NB4 (cell line): ENCODE measurements at regions not wholly inside any gene's neighbourhood (a gene's known extent, or its start where the extent isn't known, plus 50 kb on each side); places are given as distances from the start of the nearest gene placed in this dataset.

Experiments used
- POLR2A ChIP-seq: IDR thresholded peaks from 2 replicates; pipeline ENCODE4 v1.6.1; 2011; ENCODE audit warnings: mild to moderate bottlenecking; ENCODE audit not compliant: insufficient read length; ENCODE audit errors: extremely low read depth
- TF ChIP-seq, protein P1 (sequence below): IDR thresholded peaks from one replicate; pipeline ENCODE4 v1.5.1; 2012; ENCODE audit warnings: low read depth, low read length
- TF ChIP-seq, protein P2 (sequence below): IDR thresholded peaks from 2 replicates; pipeline ENCODE4 v1.6.1; 2011; ENCODE audit warnings: low read depth, low read length

DNA sequence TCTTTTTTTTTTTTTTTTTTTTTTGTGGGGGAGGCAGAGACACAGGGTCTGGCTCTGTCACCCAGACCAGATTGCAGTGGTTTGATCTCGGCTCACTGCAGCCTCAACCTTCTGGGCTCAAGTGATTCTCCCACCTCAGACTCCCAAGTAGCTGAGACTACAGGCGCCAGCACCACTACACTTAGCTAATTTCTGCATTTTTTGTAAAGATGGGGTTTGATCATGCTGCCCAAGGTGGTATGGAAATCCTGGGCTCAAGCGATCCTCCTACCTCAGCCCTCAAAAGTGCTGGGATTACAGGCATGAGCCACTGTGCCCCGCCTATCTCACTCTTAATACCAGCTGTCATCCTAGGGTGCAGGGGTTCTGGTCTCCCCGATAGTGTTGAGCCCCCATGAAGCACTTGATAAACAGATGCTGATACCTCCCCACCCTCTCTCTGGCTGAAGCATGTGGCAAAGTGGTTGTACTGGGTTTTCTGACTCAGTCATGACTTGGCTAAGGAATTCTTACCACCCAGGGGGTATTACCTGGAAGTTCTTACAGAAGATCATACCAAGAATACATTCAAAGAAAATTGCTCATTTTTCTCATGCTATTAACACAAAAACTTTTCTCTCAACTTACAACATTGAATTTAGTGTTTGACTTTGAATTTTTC lies 110.2 kb upstream of the DAPK1 start:
- TF ChIP-seq, protein P1, sequence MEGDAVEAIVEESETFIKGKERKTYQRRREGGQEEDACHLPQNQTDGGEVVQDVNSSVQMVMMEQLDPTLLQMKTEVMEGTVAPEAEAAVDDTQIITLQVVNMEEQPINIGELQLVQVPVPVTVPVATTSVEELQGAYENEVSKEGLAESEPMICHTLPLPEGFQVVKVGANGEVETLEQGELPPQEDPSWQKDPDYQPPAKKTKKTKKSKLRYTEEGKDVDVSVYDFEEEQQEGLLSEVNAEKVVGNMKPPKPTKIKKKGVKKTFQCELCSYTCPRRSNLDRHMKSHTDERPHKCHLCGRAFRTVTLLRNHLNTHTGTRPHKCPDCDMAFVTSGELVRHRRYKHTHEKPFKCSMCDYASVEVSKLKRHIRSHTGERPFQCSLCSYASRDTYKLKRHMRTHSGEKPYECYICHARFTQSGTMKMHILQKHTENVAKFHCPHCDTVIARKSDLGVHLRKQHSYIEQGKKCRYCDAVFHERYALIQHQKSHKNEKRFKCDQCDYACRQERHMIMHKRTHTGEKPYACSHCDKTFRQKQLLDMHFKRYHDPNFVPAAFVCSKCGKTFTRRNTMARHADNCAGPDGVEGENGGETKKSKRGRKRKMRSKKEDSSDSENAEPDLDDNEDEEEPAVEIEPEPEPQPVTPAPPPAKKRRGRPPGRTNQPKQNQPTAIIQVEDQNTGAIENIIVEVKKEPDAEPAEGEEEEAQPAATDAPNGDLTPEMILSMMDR = no peak
- TF ChIP-seq, protein P2, sequence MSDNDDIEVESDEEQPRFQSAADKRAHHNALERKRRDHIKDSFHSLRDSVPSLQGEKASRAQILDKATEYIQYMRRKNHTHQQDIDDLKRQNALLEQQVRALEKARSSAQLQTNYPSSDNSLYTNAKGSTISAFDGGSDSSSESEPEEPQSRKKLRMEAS = no peak
- no peak for TF ChIP-seq POLR2A
